Left ventricle myocardium inferior (tissue), 1 donor: ENCODE measurements at regions not wholly inside any gene's neighbourhood (a gene's known extent, or its start where the extent isn't known, plus 50 kb on each side); places are given as distances from the start of the nearest gene placed in this dataset.
A peak's percentile ranks its signal among the peaks of the same experiment; 100 is the strongest.

Source experiments
- DNase-seq: peaks from one replicate; pipeline ENCODE4 v3.0.0-alpha.2; 2020
- H3K27ac ChIP-seq: fragments of 200-600 bp; replicated peaks from 2 replicates; pipeline ENCODE4 v1.8.0; 2021
- H3K27me3 ChIP-seq: fragments of 200-600 bp; 2 replicates; pipeline ENCODE4 v1.8.0; 2021; ENCODE audit warnings: low read depth
- H3K36me3 ChIP-seq: fragments of 200-600 bp; 2 replicates; pipeline ENCODE4 v1.8.0; 2021
- H3K4me1 ChIP-seq: fragments of 200-600 bp; 2 replicates; pipeline ENCODE4 v1.8.0; 2021
- H3K4me3 ChIP-seq: fragments of 200-600 bp; 2 replicates; pipeline ENCODE4 v1.8.0; 2021; ENCODE audit warnings: mild to moderate bottlenecking, moderate library complexity
- H3K9me3 ChIP-seq: fragments of 200-600 bp; replicated peaks from 2 replicates; pipeline ENCODE4 v1.8.0; 2021
- CTCF ChIP-seq: fragments of 200-600 bp; IDR thresholded peaks from 2 replicates; pipeline ENCODE4 v1.8.0; 2021; ENCODE audit warnings: antibody characterized with exemption, mild to moderate bottlenecking, borderline replicate concordance
- intact Hi-C: fragments of 100-400 bp; cut with micrococcal nuclease; formaldehyde crosslinking; loops from one replicate; pipeline ENCODE4 v1.11.0; 2022
- donor health status: DM: no; HTN: yes; CAD: no; lungs with severe emphysema.

- TF ChIP-seq CTCF: no peak
- no peak for DNase-seq
- intact Hi-C loops: loop anchor here (10.0 kb wide), 1 partner anchor 111 kb away; the partner anchor contains the start of gene PALMD
- no peaks in the 10 kb centered on the region for H3K9me3 ChIP-seq
- H3K27me3 ChIP-seq: no peaks in the 10 kb centered on the region
- no peaks in the 10 kb centered on the region for H3K36me3 ChIP-seq
- H3K4me1 ChIP-seq: peaks cover 50% of the 10 kb centered on the region
- peak overlapping the region; percentile 79 for H3K27ac ChIP-seq
- peak overlapping the region; percentile 34 for H3K4me3 ChIP-seq
These were observed 111.8 kb upstream of the PALMD start for GRCh38 chr1:99533909-99534637.

- Histone ChIP-seq H3K27me3 (no peaks in the 10 kb centered on the region), H3K36me3 (no peaks in the 10 kb centered on the region), H3K4me3 (peak overlapping the region; percentile 34), H3K9me3 (no peaks in the 10 kb centered on the region), H3K27ac (peak overlapping the region; percentile 79), H3K4me1 (peaks cover 50% of the 10 kb centered on the region)
- DNase-seq: no peak
- no peak for TF ChIP-seq CTCF
- intact Hi-C loops: loop anchor here (10.0 kb wide), 1 partner anchor 110 kb away; the partner anchor contains the start of gene PALMD
These were observed 111.3 kb upstream of the PALMD start for GRCh38 chr1:99534638-99534930.

DNA sequence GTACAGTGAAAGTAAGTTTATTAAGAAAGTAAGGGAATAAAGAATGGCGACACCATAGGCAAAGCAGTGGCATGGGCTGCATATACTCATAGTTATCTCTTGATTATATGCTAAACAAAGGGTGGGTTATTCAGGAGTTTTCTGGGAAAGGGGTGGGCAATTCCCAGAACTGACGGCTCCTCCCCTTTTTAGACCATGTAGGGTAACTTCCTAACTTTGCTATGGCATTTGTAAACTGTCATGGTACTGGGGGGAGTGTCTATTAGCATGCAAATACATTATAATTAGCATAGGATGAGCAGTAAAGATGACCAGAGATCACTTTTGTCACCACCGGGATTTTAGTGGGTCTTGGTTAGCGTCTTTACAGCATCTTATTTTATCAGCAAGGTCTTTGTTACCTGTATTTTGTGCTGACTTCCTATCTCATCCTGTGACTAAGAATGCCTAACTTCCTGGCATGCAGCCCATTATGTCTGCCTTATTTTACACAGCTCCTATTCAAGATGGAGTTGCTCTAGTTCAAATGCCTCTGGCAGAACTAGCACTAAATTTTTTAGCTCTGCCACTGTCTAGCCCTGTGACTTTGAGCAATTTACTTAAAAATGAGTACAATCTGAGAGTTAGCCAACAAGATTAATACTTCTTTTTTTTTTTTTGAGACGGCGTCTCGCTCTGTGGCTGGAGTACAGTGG, 110.3 kb upstream of the PALMD start:
- no peak for TF ChIP-seq CTCF
- intact Hi-C loops: loop anchor here (10.0 kb wide), 1 partner anchor 109 kb away; the partner anchor contains the start of gene PALMD
- H3K27ac ChIP-seq: peak overlapping the region; percentile 79

DNA sequence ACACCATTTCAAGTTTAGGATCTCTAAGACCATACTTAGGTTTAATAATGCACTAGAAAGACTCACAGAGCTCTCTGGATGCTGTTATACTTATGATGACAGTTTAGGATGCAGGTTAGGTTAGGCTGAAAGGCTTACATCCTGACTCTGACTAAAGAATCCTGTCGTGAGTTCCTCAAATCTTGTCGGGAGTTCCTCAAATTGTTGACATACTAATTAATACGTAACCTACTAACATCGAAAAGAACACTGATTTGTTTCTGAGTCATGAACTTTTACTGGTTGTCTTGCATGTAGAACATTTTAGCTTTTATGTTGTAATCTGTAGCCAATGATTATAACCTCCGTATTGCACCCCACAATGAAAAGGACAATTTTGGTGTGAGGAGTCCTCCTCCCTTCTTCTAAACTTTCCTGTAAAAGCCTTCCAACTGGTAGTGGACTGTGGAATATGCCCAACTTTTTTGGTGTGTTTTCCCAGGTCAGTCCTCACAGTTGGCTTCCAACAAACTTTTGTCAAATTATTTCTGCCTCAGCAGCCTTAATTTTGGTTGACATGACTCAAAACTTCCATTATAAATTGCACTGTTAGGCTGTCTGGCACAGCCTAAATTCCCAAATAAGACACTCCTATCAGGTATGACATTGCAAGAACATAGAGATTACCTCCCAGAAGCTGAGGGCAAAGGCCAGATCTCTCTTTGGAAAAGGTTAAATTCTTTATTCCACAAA, 107.9 kb upstream of the PALMD start:
- TF ChIP-seq CTCF: no peak
- DNase-seq: no peak
- no peak overlapping the region for H3K4me3 ChIP-seq
- no peaks in the 10 kb centered on the region for H3K36me3 ChIP-seq
- no peaks in the 10 kb centered on the region for H3K9me3 ChIP-seq
- intact Hi-C loops: loop anchor here (10.0 kb wide), 1 partner anchor 107 kb away; the partner anchor contains the start of gene PALMD
- no peaks in the 10 kb centered on the region for H3K27me3 ChIP-seq
- peaks cover 36% of the 10 kb centered on the region for H3K4me1 ChIP-seq
- peak overlapping the region; percentile 18 for H3K27ac ChIP-seq

More for the DNA sequence above, 110.3 kb upstream of the PALMD start:
- no peak for DNase-seq
- Histone ChIP-seq H3K4me1 (peaks cover 50% of the 10 kb centered on the region), H3K27me3 (no peaks in the 10 kb centered on the region), H3K4me3 (no peak overlapping the region), H3K9me3 (no peaks in the 10 kb centered on the region), H3K36me3 (no peaks in the 10 kb centered on the region)

GRCh38 chr1:99538618-99538956, 107.3 kb upstream of the PALMD start:
- Histone ChIP-seq H3K36me3 (no peaks in the 10 kb centered on the region), H3K27me3 (no peaks in the 10 kb centered on the region), H3K4me1 (peaks cover 32% of the 10 kb centered on the region), H3K9me3 (no peaks in the 10 kb centered on the region), H3K4me3 (no peak overlapping the region), H3K27ac (peak overlapping the region; percentile 18)
- no peak for TF ChIP-seq CTCF
- intact Hi-C loops: loop anchor here (10.0 kb wide), 1 partner anchor 106 kb away; the partner anchor contains the start of gene PALMD
- DNase-seq: no peak
